ENCODE measurements at regions not wholly inside any gene's neighbourhood (a gene's known extent, or its start where the extent isn't known, plus 50 kb on each side); places are given as distances from the start of the nearest gene placed in this dataset.

GRCh38 chr21:28791595-28792282 lies 200.9 kb downstream of the LTN1 start:
- TF ChIP-seq CTCF (IDR thresholded peaks at IDR 0.05; ENCODE audit: borderline replicate concordance, extremely low read depth, low read length, poor library complexity, severe bottlenecking) (no peak), EZH2 (IDR thresholded peaks at IDR 0.05; ENCODE audit: borderline replicate concordance, low read depth, low read length, severe bottlenecking) (no peak)
